ENCODE measurements at regions not wholly inside any gene's neighbourhood (a gene's known extent, or its start where the extent isn't known, plus 50 kb on each side); places are given as distances from the start of the nearest gene placed in this dataset.

- Mint-ChIP-seq H3K4me3 (ENCODE audit: unreplicated experiment) (no peak overlapping the region), H3K27ac (ENCODE audit: low read depth, unreplicated experiment) (no peak overlapping the region), H3K27me3 (ENCODE audit: insufficient read depth, unreplicated experiment) (no peaks in the 10 kb centered on the region), H3K4me1 (ENCODE audit: insufficient read depth, unreplicated experiment) (no peaks in the 10 kb centered on the region), H3K36me3 (ENCODE audit: insufficient read depth, unreplicated experiment) (no peaks in the 10 kb centered on the region), H3K9me3 (ENCODE audit: unreplicated experiment) (no peaks in the 10 kb centered on the region)
- intact Hi-C loops (cut with micrococcal nuclease), result no loop called here
- BruUV-seq (replicated peaks), result no TSS peak
- ChIA-PET POLR2A (no interaction called here), CTCF (interaction anchor here (0.8 to 1.1 kb wide), 2 partner anchors 16 to 709 kb away, joined by 4 to 5 read pairs; no protein-coding TSS in a partner anchor)
- TF ChIP-seq, protein P1, sequence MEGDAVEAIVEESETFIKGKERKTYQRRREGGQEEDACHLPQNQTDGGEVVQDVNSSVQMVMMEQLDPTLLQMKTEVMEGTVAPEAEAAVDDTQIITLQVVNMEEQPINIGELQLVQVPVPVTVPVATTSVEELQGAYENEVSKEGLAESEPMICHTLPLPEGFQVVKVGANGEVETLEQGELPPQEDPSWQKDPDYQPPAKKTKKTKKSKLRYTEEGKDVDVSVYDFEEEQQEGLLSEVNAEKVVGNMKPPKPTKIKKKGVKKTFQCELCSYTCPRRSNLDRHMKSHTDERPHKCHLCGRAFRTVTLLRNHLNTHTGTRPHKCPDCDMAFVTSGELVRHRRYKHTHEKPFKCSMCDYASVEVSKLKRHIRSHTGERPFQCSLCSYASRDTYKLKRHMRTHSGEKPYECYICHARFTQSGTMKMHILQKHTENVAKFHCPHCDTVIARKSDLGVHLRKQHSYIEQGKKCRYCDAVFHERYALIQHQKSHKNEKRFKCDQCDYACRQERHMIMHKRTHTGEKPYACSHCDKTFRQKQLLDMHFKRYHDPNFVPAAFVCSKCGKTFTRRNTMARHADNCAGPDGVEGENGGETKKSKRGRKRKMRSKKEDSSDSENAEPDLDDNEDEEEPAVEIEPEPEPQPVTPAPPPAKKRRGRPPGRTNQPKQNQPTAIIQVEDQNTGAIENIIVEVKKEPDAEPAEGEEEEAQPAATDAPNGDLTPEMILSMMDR (IDR thresholded peaks at IDR 0.05; ENCODE audit: unreplicated experiment), result no peak
- no peak for DNase-seq (ENCODE audit: unreplicated experiment)
Observed at GRCh38 chr1:219051547-219051946, 122.1 kb upstream of the LYPLAL1 start.

- H3K9me3 Mint-ChIP-seq (ENCODE audit: unreplicated experiment), result no peaks in the 10 kb centered on the region
- intact Hi-C loops (cut with micrococcal nuclease), result loop anchor here (1.0 kb wide), 1 partner anchor 474 kb away; no protein-coding TSS in a partner anchor
- ChIA-PET CTCF (interaction anchor here (0.6 to 1.6 kb wide), 6 partner anchors 7 to 760 kb away, joined by 3 to 8 read pairs (median 4); no protein-coding TSS in a partner anchor), POLR2A (interaction anchor here (0.6 to 0.7 kb wide), 2 partner anchors 277 to 1351 kb away, joined by 3 to 4 read pairs; no protein-coding TSS in a partner anchor)
- TF ChIP-seq, protein P1 (IDR thresholded peaks at IDR 0.05; ENCODE audit: unreplicated experiment), result no peak
- no peaks in the 10 kb centered on the region for H3K4me1 Mint-ChIP-seq (ENCODE audit: insufficient read depth, unreplicated experiment)
- H3K4me3 Mint-ChIP-seq (ENCODE audit: unreplicated experiment), result no peak overlapping the region
- no peak overlapping the region for H3K27ac Mint-ChIP-seq (ENCODE audit: low read depth, unreplicated experiment)
- DNase-seq (ENCODE audit: unreplicated experiment), result no peak
- BruUV-seq (replicated peaks), result no TSS peak
- H3K36me3 Mint-ChIP-seq (ENCODE audit: insufficient read depth, unreplicated experiment), result no peaks in the 10 kb centered on the region
- no peaks in the 10 kb centered on the region for H3K27me3 Mint-ChIP-seq (ENCODE audit: insufficient read depth, unreplicated experiment)
Observed at GRCh38 chr1:219058891-219059820, 114.5 kb upstream of the LYPLAL1 start.

GRCh38 chr1:219060798-219061197 is 112.9 kb upstream of the LYPLAL1 start:
- no peak for DNase-seq (ENCODE audit: unreplicated experiment)
- ChIA-PET POLR2A (no interaction called here), CTCF (interaction anchor here (1.2 kb wide), 1 partner anchor 731 kb away, joined by 3 read pairs; no protein-coding TSS in a partner anchor)
- no TSS peak for BruUV-seq (replicated peaks)
- H3K9me3 Mint-ChIP-seq (ENCODE audit: unreplicated experiment), result no peaks in the 10 kb centered on the region
- H3K4me1 Mint-ChIP-seq (ENCODE audit: insufficient read depth, unreplicated experiment), result no peaks in the 10 kb centered on the region
- H3K27ac Mint-ChIP-seq (ENCODE audit: low read depth, unreplicated experiment), result no peak overlapping the region
- intact Hi-C loops (cut with micrococcal nuclease), result loop anchor here (5.0 to 10.0 kb wide), 3 partner anchors 354 to 747 kb away; no protein-coding TSS in a partner anchor
- no peaks in the 10 kb centered on the region for H3K36me3 Mint-ChIP-seq (ENCODE audit: insufficient read depth, unreplicated experiment)
- H3K4me3 Mint-ChIP-seq (ENCODE audit: unreplicated experiment), result no peak overlapping the region
- TF ChIP-seq, protein P1 (IDR thresholded peaks at IDR 0.05; ENCODE audit: unreplicated experiment), result no peak
- H3K27me3 Mint-ChIP-seq (ENCODE audit: insufficient read depth, unreplicated experiment), result no peaks in the 10 kb centered on the region

GRCh38 chr1:219062161-219062560 is 111.5 kb upstream of the LYPLAL1 start:
- DNase-seq (ENCODE audit: unreplicated experiment), result peak; percentile 68
- no peaks in the 10 kb centered on the region for H3K9me3 Mint-ChIP-seq (ENCODE audit: unreplicated experiment)
- intact Hi-C loops (cut with micrococcal nuclease), result loop anchor here (5.0 to 10.0 kb wide), 3 partner anchors 353 to 745 kb away; no protein-coding TSS in a partner anchor
- ChIA-PET CTCF (interaction anchor here (0.6 to 2.0 kb wide), 7 partner anchors 16 to 732 kb away, joined by 3 to 8 read pairs (median 4); partner anchors contain the start of gene TGFB2), POLR2A (no interaction called here)
- no peaks in the 10 kb centered on the region for H3K27me3 Mint-ChIP-seq (ENCODE audit: insufficient read depth, unreplicated experiment)
- no peak overlapping the region for H3K27ac Mint-ChIP-seq (ENCODE audit: low read depth, unreplicated experiment)
- no TSS peak for BruUV-seq (replicated peaks)
- H3K4me1 Mint-ChIP-seq (ENCODE audit: insufficient read depth, unreplicated experiment), result peaks cover 6% of the 10 kb centered on the region
- no peak overlapping the region for H3K4me3 Mint-ChIP-seq (ENCODE audit: unreplicated experiment)
- TF ChIP-seq, protein P1 (IDR thresholded peaks at IDR 0.05; ENCODE audit: unreplicated experiment), result no peak
- H3K36me3 Mint-ChIP-seq (ENCODE audit: insufficient read depth, unreplicated experiment), result no peaks in the 10 kb centered on the region
